ENCODE measurements at regions not wholly inside any gene's neighbourhood (a gene's known extent, or its start where the extent isn't known, plus 50 kb on each side); places are given as distances from the start of the nearest gene placed in this dataset.

GRCh38 chr11:70537576-70538571 lies 139.5 kb downstream of the CTTN start:
- no peak for DNase-seq

- no peak for DNase-seq
Observed at GRCh38 chr11:70538641-70539359, 140.5 kb downstream of the CTTN start.

- no peak for DNase-seq
Observed at GRCh38 chr11:70539360-70540095, 141.2 kb downstream of the CTTN start.

GRCh38 chr11:70540196-70540595 lies 141.9 kb downstream of the CTTN start:
- no peak for DNase-seq

- DNase-seq = no peak
Observed at GRCh38 chr11:70541176-70541575, 142.8 kb downstream of the CTTN start.

GRCh38 chr11:70541699-70542098 lies 143.4 kb downstream of the CTTN start:
- no peak for DNase-seq

- no peak for DNase-seq
Observed at GRCh38 chr11:70542406-70542805, 144.1 kb downstream of the CTTN start.

GRCh38 chr11:70542811-70543210 lies 144.5 kb downstream of the CTTN start:
- no peak for DNase-seq

GRCh38 chr11:70543611-70544010 lies 145.3 kb downstream of the CTTN start:
- no peak for DNase-seq

- no peak for DNase-seq
Observed at GRCh38 chr11:70544067-70544773, 145.9 kb downstream of the CTTN start.

- no peak for DNase-seq
Observed at GRCh38 chr11:70544774-70545609, 146.7 kb downstream of the CTTN start.

GRCh38 chr11:70545610-70545912 lies 147.2 kb downstream of the CTTN start:
- DNase-seq = no peak

GRCh38 chr11:70546191-70546940 lies 148.0 kb downstream of the CTTN start:
- DNase-seq = no peak

GRCh38 chr11:70547386-70547785 lies 149.1 kb downstream of the CTTN start:
- DNase-seq = no peak

GRCh38 chr11:70547821-70548670 lies 149.7 kb downstream of the CTTN start:
- DNase-seq = no peak

- no peak for DNase-seq
Observed at GRCh38 chr11:70548976-70549375, 150.6 kb downstream of the CTTN start.

GRCh38 chr11:70549386-70549785 lies 151.1 kb downstream of the CTTN start:
- DNase-seq = no peak

- no peak for DNase-seq
Observed at GRCh38 chr11:70549796-70550195, 151.5 kb downstream of the CTTN start.

GRCh38 chr11:70550456-70551195 lies 152.3 kb downstream of the CTTN start:
- DNase-seq = no peak
